Liver (tissue), 8 donors: ENCODE measurements at regions not wholly inside any gene's neighbourhood (a gene's known extent, or its start where the extent isn't known, plus 50 kb on each side); places are given as distances from the start of the nearest gene placed in this dataset.

Experiments
- DNase-seq: peaks from one replicate; pipeline ENCODE4 v3.0.0-alpha.2; 2017; ENCODE audit warnings: low spot score
- H3K27ac ChIP-seq, 2 donors: one replicate each; pipeline ENCODE4 v1.7.0; 2013; ENCODE audit warnings: inconsistent platforms in 2 of 2, low read length in 2 of 2, control low read depth in 1 of 2, low read depth in 1 of 2, mild to moderate bottlenecking in 1 of 2
- H3K27me3 ChIP-seq, 4 donors: one replicate each; pipeline versions ENCODE4 v1.6.1 to v1.7.0; 2013; ENCODE audit warnings: low read length in 3 of 4, inconsistent platforms in 1 of 4, mild to moderate bottlenecking in 1 of 4, moderate library complexity in 1 of 4; ENCODE audit not compliant: control insufficient read depth in 4 of 4, insufficient read depth in 4 of 4
- H3K36me3 ChIP-seq, 4 donors: one replicate each; pipeline versions ENCODE4 v1.6.1 to v1.7.0; 2013; ENCODE audit warnings: low read length in 3 of 4, mild to moderate bottlenecking in 3 of 4, low read depth in 1 of 4, moderate library complexity in 1 of 4; ENCODE audit not compliant: control insufficient read depth in 4 of 4, insufficient read depth in 3 of 4
- H3K4me1 ChIP-seq, 4 donors: one replicate each; pipeline versions ENCODE4 v1.6.1 to v1.7.0; 2013; ENCODE audit warnings: low read length in 3 of 4, mild to moderate bottlenecking in 3 of 4, moderate library complexity in 1 of 4; ENCODE audit not compliant: control insufficient read depth in 4 of 4, insufficient read depth in 4 of 4
- H3K4me3 ChIP-seq, 3 donors: one replicate each; pipeline versions ENCODE4 v1.6.1 to v1.7.0; 2013; ENCODE audit warnings: low read length in 3 of 3, control low read depth in 1 of 3, low read depth in 1 of 3, mild to moderate bottlenecking in 1 of 3
- H3K9ac ChIP-seq, 2 donors: one replicate each; pipeline ENCODE4 v1.7.0; 2013; ENCODE audit warnings: low read length in 2 of 2, mild to moderate bottlenecking in 2 of 2, moderate library complexity in 2 of 2, control low read depth in 1 of 2, low read depth in 1 of 2
- H3K9me3 ChIP-seq, 4 donors: one replicate each; pipeline versions ENCODE4 v1.6.1 to v1.7.0; 2013; ENCODE audit warnings: low read length in 3 of 4; ENCODE audit not compliant: control insufficient read depth in 4 of 4
- ATF3 ChIP-seq: IDR thresholded peaks from 2 replicates; pipeline ENCODE4 v1.6.1; 2016; ENCODE audit warnings: antibody characterized with exemption
- CTCF ChIP-seq: fragments of 150-350 bp; IDR thresholded peaks from 2 replicates; pipeline ENCODE4 v1.5.1; 2017; ENCODE audit warnings: improper control_type of control experiment, low read depth, low read length; ENCODE audit not compliant: missing input control
- FOXA1 ChIP-seq: IDR thresholded peaks from 2 replicates; pipeline ENCODE4 v1.6.1; 2016; ENCODE audit warnings: antibody characterized with exemption
- FOXA2 ChIP-seq: IDR thresholded peaks from 2 replicates; pipeline ENCODE4 v1.6.1; 2016; ENCODE audit warnings: antibody characterized with exemption
- GABPA ChIP-seq, 2 donors: IDR thresholded peaks in 1 of 2; conservative IDR thresholded peaks in 1 of 2; 2 replicates each; pipeline ENCODE4 v1.6.1; 2016; ENCODE audit warnings: antibody characterized with exemption in 2 of 2, mild to moderate bottlenecking in 1 of 2, moderate library complexity in 1 of 2
- HNF4A ChIP-seq, 2 donors: conservative IDR thresholded peaks; 2 replicates each; pipeline ENCODE4 v1.6.1; 2016; ENCODE audit warnings: antibody characterized with exemption in 2 of 2, mild to moderate bottlenecking in 2 of 2
- HNF4G ChIP-seq: IDR thresholded peaks from 2 replicates; pipeline ENCODE4 v1.6.1; 2016; ENCODE audit warnings: antibody characterized with exemption
- JUND ChIP-seq, 2 donors: IDR thresholded peaks; 2 replicates each; pipeline ENCODE4 v1.6.1; 2016; ENCODE audit warnings: antibody characterized with exemption in 2 of 2
- MAX ChIP-seq: IDR thresholded peaks from 2 replicates; pipeline ENCODE4 v1.6.1; 2016; ENCODE audit warnings: antibody characterized with exemption
- NR2F2 ChIP-seq: IDR thresholded peaks from 2 replicates; pipeline ENCODE4 v1.6.1; 2016; ENCODE audit warnings: antibody characterized with exemption
- RAD21 ChIP-seq, 2 donors: IDR thresholded peaks; 2 replicates each; pipeline ENCODE4 v1.6.1; 2016; ENCODE audit warnings: antibody characterized with exemption in 2 of 2, mild to moderate bottlenecking in 2 of 2
- REST ChIP-seq: IDR thresholded peaks from 2 replicates; pipeline ENCODE4 v1.6.1; 2016; ENCODE audit warnings: antibody characterized with exemption, mild to moderate bottlenecking
- SP1 ChIP-seq: IDR thresholded peaks from 2 replicates; pipeline ENCODE4 v1.6.1; 2018; ENCODE audit warnings: antibody characterized with exemption, mild to moderate bottlenecking
- TAF1 ChIP-seq: conservative IDR thresholded peaks from 2 replicates; pipeline ENCODE4 v1.6.1; 2016; ENCODE audit warnings: antibody characterized with exemption, mild to moderate bottlenecking
- ZBTB33 ChIP-seq: IDR thresholded peaks from 2 replicates; pipeline ENCODE4 v1.6.1; 2016; ENCODE audit warnings: antibody characterized with exemption
- WGBS: extraction: QIAGEN DNeasy Blood & Tissue Kit; methylation state at CpG from one replicate; pipeline ENCODE4 v1.1.7; 2013; 5-methylcytosine and 5-hydroxymethylcytosine counted together
- donor health status: healthy.
- donor health status: healthy.
- donor health status: healthy.
- donor health status: healthy.
- donor health status: healthy.

GRCh38 chr10:125341611-125342010 is 181.2 kb upstream of the CTBP2 start:
- Histone ChIP-seq H3K27me3 (peaks cover 0 to 3% (median 0%) of the 10 kb centered on the region in 4 donors), H3K9ac (no peak overlapping the region), H3K4me1 (no peaks in the 10 kb centered on the region), H3K4me3 (no peak overlapping the region), H3K9me3 (no peaks in the 10 kb centered on the region), H3K27ac (no peak overlapping the region), H3K36me3 (no peaks in the 10 kb centered on the region)
- TF ChIP-seq FOXA1 (no peak), MAX (no peak), HNF4A (conservative IDR thresholded peaks at IDR 0.05) (no peak), HNF4G (no peak), ATF3 (no peak), ZBTB33 (no peak), GABPA (IDR thresholded peaks at IDR 0.05 in 1 of 2, conservative IDR thresholded peaks at IDR 0.05 in 1 of 2) (no peak), NR2F2 (no peak), RAD21 (IDR thresholded peaks at IDR 0.05) (no peak), SP1 (no peak), TAF1 (no peak), CTCF (no peak)
- 73% methylated on average over 5 of the region's 5 CpGs for WGBS
- DNase-seq: no peak

- no peak for DNase-seq
- Histone ChIP-seq H3K4me1 (no peaks in the 10 kb centered on the region), H3K36me3 (no peaks in the 10 kb centered on the region), H3K27me3 (no peaks in the 10 kb centered on the region), H3K27ac (no peak overlapping the region), H3K4me3 (no peak overlapping the region), H3K9me3 (no peaks in the 10 kb centered on the region), H3K9ac (no peak overlapping the region)
- TF ChIP-seq GABPA (IDR thresholded peaks at IDR 0.05 in 1 of 2, conservative IDR thresholded peaks at IDR 0.05 in 1 of 2): no peak
- no peak for TF ChIP-seq SP1
- WGBS: 76% methylated on average over 4 of the region's 4 CpGs
Measured at GRCh38 chr10:125340903-125341302, 180.5 kb upstream of the CTBP2 start.

GRCh38 chr10:125337510-125337909 is 177.1 kb upstream of the CTBP2 start:
- Histone ChIP-seq H3K27ac (no peak overlapping the region), H3K4me3 (no peak overlapping the region), H3K9ac (no peak overlapping the region), H3K36me3 (no peaks in the 10 kb centered on the region), H3K4me1 (no peaks in the 10 kb centered on the region), H3K9me3 (no peaks in the 10 kb centered on the region), H3K27me3 (no peaks in the 10 kb centered on the region)
- TF ChIP-seq JUND (IDR thresholded peaks at IDR 0.05) (no peak), FOXA1 (no peak), HNF4G (no peak), FOXA2 (no peak), CTCF (no peak), ATF3 (no peak), ZBTB33 (no peak), REST (no peak), HNF4A (conservative IDR thresholded peaks at IDR 0.05) (no peak)
- DNase-seq: no peak
- 65% methylated on average over 5 of the region's 5 CpGs for WGBS
